Ishikawa (cell line): ENCODE measurements at regions not wholly inside any gene's neighbourhood (a gene's known extent, or its start where the extent isn't known, plus 50 kb on each side); places are given as distances from the start of the nearest gene placed in this dataset.

Experiments
- CEBPB ChIP-seq: IDR thresholded peaks from 2 replicates; pipeline ENCODE4 v1.6.1; 2012
- CREB1 ChIP-seq: IDR thresholded peaks from 2 replicates; pipeline ENCODE4 v1.6.1; 2012; ENCODE audit warnings: low read depth
- EGR1 ChIP-seq: IDR thresholded peaks from 2 replicates; pipeline ENCODE4 v1.6.1; 2012
- EP300 ChIP-seq: IDR thresholded peaks from 2 replicates; pipeline ENCODE4 v1.6.1; 2012; ENCODE audit warnings: borderline replicate concordance
- FOXM1 ChIP-seq: IDR thresholded peaks from 2 replicates; pipeline ENCODE4 v1.6.1; 2012; ENCODE audit warnings: low read depth, borderline replicate concordance
- MAX ChIP-seq: IDR thresholded peaks from 2 replicates; pipeline ENCODE4 v1.6.1; 2012
- NFIC ChIP-seq: IDR thresholded peaks from 2 replicates; pipeline ENCODE4 v1.6.1; 2012
- RAD21 ChIP-seq: IDR thresholded peaks from 2 replicates; pipeline ENCODE4 v1.6.1; 2012; ENCODE audit warnings: low read depth
- TAF1 ChIP-seq: IDR thresholded peaks from 2 replicates; pipeline ENCODE4 v1.6.1; 2012; ENCODE audit warnings: low read depth, mild to moderate bottlenecking
- TEAD4 ChIP-seq: IDR thresholded peaks from 2 replicates; pipeline ENCODE4 v1.6.1; 2012
- USF1 ChIP-seq: IDR thresholded peaks from 2 replicates; pipeline ENCODE4 v1.6.1; 2012
- YY1 ChIP-seq: IDR thresholded peaks from 2 replicates; pipeline ENCODE4 v1.6.1; 2012; ENCODE audit warnings: low read depth

- TF ChIP-seq EP300, result no peak
- no peak for TF ChIP-seq NFIC
- TF ChIP-seq YY1, result no peak
- TF ChIP-seq TAF1, result no peak
- no peak for TF ChIP-seq TEAD4
- no peak for TF ChIP-seq FOXM1
- no peak for TF ChIP-seq RAD21
- TF ChIP-seq USF1, result no peak
- TF ChIP-seq CEBPB, result no peak
- no peak for TF ChIP-seq MAX
- TF ChIP-seq EGR1, result no peak
- no peak for TF ChIP-seq CREB1
Measured at GRCh38 chr9:19630760-19631159, 158.1 kb downstream of the SLC24A2 start.
